Activated T-cell treated with anti-CD3 and anti-CD28 coated beads for 24 hours (primary cell): ENCODE measurements at regions not wholly inside any gene's neighbourhood (a gene's known extent, or its start where the extent isn't known, plus 50 kb on each side); places are given as distances from the start of the nearest gene placed in this dataset.

ENCODE experiments used
- DNase-seq: peaks from one replicate; pipeline ENCODE4 v3.0.0-alpha.2; 2020; ENCODE audit warnings: low read depth

- no peak for DNase-seq
Measured at GRCh38 chr14:97657609-97658008, 860.4 kb downstream of the VRK1 start.

GRCh38 chr14:97687944-97688630 lies 890.9 kb downstream of the VRK1 start:
- no peak for DNase-seq

- DNase-seq: no peak
Measured at GRCh38 chr14:97688631-97689336, 891.6 kb downstream of the VRK1 start.

GRCh38 chr14:97692084-97692483 lies 894.9 kb downstream of the VRK1 start:
- no peak for DNase-seq

- DNase-seq: no peak
Measured at GRCh38 chr14:97695456-97695981, 898.3 kb downstream of the VRK1 start.

GRCh38 chr14:97697772-97698171 lies 900.6 kb downstream of the VRK1 start:
- DNase-seq: no peak

- DNase-seq: no peak
Measured at GRCh38 chr14:97699026-97699425, 901.8 kb downstream of the VRK1 start.

GRCh38 chr14:97703006-97703760 lies 906.0 kb downstream of the VRK1 start:
- DNase-seq: no peak

GRCh38 chr14:97704316-97704885 lies 907.2 kb downstream of the VRK1 start:
- DNase-seq: no peak

GRCh38 chr14:97705107-97705506 lies 907.9 kb downstream of the VRK1 start:
- DNase-seq: no peak

- DNase-seq: no peak
Measured at GRCh38 chr14:97705976-97706375, 908.8 kb downstream of the VRK1 start.

- DNase-seq: no peak
Measured at GRCh38 chr14:97706819-97707218, 909.6 kb downstream of the VRK1 start.

GRCh38 chr14:97707603-97708002 lies 910.4 kb downstream of the VRK1 start:
- DNase-seq: no peak

- DNase-seq: no peak
Measured at GRCh38 chr14:97709552-97709951, 912.4 kb downstream of the VRK1 start.

- DNase-seq: no peak
Measured at GRCh38 chr14:97710726-97711125, 913.5 kb downstream of the VRK1 start.

GRCh38 chr14:97712471-97712870 lies 915.3 kb downstream of the VRK1 start:
- DNase-seq: no peak

GRCh38 chr14:97713023-97713422 lies 915.8 kb downstream of the VRK1 start:
- DNase-seq: no peak

GRCh38 chr14:97718886-97719442 lies 921.8 kb downstream of the VRK1 start:
- no peak for DNase-seq

GRCh38 chr14:97719931-97720330 lies 922.7 kb downstream of the VRK1 start:
- DNase-seq: no peak

- DNase-seq: no peak
Measured at GRCh38 chr14:97723351-97723750, 926.2 kb downstream of the VRK1 start.

- DNase-seq: no peak
Measured at GRCh38 chr14:97723819-97724218, 926.6 kb downstream of the VRK1 start.

- no peak for DNase-seq
Measured at GRCh38 chr14:97724265-97724731, 927.1 kb downstream of the VRK1 start.
